IPS-11a (cell line): ENCODE measurements at regions not wholly inside any gene's neighbourhood (a gene's known extent, or its start where the extent isn't known, plus 50 kb on each side); places are given as distances from the start of the nearest gene placed in this dataset.

Experiments used
- H3K4me3 ChIP-seq: one replicate; pipeline ENCODE4 v1.5.1; 2013; ENCODE audit warnings: low read depth, low read length, control low read depth

DNA sequence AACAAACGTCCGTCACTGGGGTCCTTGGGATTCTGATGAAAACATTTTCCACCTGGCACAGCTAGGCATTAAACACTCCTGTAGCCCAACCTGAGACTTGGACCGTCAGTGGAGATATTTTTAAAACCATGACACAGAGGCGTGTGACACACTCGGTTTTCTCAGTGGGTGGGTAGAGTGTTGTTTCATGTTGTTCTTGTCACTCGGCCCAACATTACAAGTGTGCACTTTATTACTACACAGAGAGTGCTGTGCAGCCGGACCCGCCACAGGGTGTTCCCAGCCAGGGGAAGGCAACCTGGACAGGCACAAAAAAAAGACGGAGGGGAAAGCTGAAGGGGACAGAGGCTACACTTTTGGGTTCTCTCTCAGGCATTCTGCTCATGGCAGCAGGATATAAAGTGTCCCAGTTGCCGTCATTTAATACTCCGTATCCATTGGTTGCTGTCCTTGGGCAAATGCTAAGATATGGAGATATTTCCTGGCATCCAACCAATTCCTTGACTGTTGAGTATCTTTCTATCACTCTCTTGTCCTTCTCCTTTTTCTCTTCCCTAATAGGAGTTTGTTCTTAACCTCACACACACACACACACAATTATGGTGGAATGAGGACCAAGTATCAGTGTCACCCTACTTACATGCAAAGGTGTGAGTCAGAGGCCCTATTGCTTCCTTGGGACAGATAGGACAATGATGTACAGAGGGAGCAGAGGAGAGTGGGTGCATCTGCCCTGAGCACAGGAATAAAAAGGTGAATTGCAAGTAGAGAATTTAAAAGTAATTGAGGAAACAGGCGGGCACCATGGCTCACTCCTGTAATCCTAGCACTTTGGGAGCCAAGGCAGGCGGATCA is 154.1 kb upstream of the SOX9 start:
- no peak overlapping the region for H3K4me3 ChIP-seq

DNA sequence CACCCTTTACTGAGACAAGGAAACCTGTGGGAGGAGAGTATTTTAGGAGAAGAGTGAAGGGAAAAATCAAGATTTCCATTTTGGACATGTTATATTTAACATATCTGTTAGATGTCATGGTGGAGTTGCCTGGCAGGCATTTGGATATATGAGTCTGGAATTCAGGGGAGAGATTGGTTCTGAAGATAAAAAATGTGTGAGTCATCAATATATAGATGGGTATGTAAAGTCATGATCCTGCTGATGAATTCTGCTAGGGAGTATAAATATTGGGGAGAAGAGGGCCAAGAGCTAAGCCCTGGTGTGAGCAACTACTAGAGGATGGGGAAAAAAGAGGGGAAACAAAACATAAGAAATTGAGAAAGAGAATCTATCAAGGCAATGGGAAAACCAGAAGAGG is 151.3 kb upstream of the SOX9 start:
- no peak overlapping the region for H3K4me3 ChIP-seq

DNA sequence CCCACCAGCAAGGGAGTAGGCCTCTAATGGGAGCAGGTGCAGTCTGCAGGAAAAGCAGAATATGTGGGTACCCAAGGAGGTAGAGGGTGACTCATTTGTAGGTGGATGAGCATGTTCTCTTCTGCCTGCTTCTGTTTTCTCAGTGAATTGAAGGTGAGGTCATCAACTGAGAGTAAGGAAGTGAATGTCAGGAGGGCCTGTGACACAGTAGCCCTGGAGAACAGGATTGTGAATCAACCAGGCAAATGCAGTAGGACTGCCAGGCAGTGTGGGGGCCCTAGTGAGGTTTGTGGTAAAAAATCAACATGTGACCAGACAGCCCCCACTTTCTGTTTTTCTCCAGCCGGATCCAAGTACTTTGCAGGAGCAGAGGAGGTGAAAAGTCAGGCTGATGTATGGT is 150.5 kb upstream of the SOX9 start:
- no peak overlapping the region for H3K4me3 ChIP-seq

DNA sequence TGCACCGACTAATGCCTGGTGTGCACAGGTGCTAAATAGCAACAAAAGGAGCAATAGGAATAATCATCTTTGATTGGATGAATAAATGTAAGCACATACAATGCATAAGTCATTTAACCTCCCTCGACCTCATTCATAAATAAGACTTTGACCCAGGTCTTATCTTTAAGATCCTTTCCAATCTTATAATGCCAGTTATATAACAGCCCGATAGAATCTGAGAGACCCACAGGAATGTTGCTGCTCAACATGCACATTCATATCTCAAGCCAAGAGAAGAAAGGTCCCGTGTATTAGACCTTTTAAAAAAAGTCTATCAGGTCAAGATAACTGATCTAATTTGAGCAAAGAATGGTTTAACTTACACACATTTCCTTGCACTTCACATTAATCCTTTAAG is 146.8 kb upstream of the SOX9 start:
- no peak overlapping the region for H3K4me3 ChIP-seq

DNA sequence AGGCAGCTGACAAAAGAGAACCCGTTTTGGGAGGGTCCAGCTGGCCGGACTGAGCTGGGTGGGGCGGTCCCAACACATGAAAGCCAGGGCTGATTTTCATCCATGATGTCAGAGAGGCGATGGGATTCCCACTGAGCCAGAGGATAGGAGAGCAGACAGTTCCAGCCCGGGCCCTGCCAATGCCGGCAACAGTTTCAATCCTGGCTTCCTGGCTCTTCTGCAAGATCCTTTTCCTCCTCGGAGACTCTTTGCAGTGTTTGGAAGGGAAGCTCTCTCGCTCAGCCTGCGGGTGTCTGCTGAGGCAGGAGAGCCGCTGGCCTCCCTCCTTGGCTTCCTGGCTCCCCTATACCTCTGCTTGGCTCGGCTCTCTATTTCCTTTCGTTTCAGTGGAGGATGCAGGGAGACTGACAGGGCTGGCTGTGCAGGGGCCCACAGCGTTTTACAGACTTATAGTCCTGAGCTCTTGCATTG is 145.5 kb upstream of the SOX9 start:
- H3K4me3 ChIP-seq = no peak overlapping the region

DNA sequence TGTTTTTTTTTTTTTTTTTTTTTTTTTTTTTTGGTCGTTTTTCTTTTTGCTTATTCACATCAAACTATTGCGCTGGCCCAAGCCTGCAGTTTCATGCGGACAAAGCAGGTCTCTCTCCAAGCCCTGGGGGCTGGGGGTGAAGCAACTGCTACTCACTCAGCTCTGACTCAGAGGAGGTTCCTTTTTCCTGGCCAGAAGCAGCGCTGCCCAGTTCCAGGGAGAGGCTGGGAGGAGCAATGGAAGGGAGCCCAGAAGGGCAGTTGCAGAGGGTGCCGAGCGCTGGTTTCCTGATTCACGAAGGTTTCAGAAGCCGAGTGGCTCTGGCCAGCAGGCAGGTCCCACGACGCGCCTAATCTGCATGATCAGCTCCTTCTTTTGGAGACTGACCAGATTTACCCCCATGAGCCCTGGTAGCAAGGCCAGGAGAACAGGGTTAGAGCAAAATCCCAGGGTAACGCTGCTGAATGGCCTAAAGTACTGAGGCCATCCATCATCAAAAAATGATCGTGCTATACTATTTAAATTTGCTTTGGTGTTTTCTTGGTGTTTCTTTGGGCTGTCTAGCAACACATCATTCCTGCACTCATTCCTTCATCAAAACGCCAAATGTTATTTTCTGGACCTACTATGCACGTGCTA is 144.7 kb upstream of the SOX9 start:
- no peak overlapping the region for H3K4me3 ChIP-seq

DNA sequence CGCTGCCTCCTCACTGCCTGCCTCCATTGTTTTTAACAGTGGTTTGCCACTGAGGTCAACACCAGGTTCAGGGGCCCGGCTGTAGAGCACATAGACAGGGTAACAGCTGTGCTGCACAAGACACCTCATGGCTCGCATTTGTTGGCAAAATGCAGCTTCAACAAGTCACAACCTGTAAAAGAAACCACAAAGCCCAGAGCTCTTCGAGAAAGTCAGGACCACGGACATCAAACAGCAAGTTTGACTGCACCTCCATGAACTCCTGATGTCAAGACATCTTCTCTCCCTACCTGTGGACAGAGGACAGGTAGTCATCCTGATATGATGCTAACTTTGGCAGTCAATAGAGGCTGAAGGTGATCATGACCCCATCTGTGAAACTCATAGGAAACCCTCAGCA is 142.4 kb upstream of the SOX9 start:
- H3K4me3 ChIP-seq = no peak overlapping the region

DNA sequence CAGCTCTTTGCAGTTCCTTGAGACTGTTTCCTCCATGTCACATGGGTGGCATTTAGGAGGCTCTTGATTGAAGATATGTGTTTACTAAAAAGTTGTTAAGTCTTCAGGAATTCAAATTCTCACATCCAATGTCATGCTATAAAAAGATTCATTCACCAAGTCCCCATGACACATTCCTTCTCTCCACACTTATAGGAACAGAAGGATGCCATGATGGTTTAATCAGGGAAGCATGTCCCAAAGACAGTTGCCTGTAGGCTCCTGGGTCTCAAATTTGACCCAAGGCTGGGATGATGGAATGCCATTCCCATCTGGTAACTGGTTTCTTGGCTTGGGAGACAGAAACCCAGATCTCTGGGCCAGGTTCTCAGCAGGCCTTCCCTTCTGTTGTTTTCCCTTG is 140.6 kb upstream of the SOX9 start:
- no peak overlapping the region for H3K4me3 ChIP-seq

DNA sequence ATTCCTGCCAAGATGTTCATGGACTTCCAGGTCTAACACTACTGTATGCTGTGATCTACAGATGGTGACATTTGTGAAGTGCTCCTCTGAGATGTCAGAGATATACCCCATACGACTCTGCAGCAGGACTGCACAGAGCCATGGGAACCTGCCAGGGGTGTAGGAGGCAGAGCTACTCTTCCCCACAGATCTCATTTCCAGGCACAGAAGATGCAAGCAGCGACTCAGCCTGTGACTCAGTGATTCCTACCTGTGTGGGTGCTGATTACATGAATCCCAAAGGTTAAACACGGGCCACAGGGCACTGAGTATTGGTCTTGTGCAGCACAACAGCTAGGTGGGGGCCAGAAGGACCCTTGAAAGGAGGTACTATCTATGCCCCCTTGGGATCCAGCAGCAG is 137.0 kb upstream of the SOX9 start:
- H3K4me3 ChIP-seq = no peak overlapping the region

DNA sequence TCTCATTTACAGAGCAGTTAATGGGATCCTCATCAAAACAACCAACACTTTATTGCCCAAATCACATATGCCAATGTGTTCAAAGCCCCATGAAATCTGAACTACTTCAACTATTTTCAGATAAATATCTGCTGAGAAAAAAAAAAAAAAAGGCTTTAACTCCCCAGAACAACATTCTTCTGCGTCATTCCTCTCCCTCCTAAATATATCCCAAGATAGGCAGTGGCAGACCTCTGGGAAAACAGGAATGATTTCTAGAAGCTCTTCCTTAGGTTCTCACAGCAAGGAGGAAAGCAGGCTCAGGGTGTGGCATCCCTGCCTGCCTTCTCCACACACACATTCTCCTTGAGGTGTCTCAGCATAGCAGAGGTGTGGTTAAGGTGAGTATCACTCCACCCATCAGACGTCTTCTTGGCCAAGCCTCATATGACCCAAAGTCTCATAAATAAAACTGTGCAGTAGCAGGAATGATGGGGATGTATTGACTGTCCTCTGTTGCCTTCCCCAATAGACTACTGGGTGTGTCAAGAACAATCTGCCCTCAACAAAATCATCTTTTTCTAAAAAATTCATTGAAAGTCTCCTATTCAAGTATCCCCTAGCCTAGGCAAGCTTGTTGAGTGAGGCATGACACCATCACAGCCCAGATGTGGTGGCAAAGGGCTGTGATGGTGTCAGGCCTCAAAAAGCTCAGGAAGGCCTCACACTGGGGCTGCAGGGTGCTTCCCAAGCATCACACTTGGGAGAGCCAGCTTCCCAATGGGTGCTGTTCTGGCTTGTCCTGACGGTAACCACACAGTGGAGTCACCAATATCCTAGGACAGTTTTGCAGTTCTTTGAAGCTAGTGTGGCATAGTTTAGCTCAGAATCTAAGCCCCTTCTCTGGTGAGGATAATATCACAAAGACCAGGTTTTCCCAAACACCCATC is 135.4 kb upstream of the SOX9 start:
- no peak overlapping the region for H3K4me3 ChIP-seq

DNA sequence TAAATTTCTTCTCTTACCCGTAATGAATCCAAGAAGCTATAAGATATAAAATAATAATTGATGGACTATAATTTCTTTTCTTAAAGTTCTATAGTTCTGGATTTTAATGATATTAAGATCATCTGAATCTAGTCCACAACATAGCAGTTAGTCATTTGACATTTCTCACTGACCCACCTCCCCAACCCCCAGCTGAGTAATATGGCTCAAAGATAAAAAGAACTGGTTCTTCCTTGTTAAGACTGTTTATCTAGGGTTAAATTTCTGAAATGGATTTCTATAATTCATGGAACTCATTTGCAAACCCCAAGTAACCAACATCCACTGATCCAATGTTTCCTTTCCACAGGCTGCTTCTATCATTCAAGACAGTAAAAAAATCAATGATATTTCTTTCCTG is 133.9 kb upstream of the SOX9 start:
- H3K4me3 ChIP-seq = no peak overlapping the region

DNA sequence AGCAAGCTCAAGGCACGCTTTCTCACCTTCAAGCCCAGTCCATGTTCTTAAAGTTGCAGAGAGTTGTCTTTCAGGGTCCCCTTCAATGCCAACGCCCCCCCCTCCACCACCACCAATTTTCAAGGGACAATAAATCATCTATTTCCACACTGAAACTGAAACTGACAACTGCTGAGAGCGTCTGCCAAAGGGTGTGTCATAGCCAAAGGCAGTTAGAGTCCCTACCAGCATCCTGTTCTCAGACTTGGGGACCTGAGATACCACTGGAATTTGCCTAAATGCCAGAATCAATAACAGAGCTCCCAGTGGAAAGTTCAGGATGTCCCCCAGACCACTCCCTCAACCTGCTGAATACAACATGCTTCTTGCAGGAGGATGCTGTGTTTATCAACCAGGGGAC is 133.2 kb upstream of the SOX9 start:
- no peak overlapping the region for H3K4me3 ChIP-seq

DNA sequence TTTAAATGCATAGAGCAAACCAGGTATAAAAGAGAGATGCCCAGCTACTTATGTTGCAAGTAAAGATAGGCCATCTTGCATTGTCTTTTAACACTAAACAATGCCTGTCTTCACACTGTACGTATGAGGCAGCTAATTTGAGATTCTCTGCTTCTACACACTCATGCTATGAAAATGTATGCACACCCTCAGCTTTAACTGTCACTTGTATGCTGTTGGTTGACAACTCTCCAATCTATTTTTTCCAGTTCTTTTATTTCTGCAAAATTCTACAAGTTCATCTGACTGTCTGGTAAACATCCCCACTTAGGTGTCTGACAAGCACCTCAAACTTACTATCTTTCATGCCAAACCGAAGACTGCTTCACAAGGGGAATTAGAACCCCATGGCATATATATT is 131.7 kb upstream of the SOX9 start:
- H3K4me3 ChIP-seq = no peak overlapping the region

DNA sequence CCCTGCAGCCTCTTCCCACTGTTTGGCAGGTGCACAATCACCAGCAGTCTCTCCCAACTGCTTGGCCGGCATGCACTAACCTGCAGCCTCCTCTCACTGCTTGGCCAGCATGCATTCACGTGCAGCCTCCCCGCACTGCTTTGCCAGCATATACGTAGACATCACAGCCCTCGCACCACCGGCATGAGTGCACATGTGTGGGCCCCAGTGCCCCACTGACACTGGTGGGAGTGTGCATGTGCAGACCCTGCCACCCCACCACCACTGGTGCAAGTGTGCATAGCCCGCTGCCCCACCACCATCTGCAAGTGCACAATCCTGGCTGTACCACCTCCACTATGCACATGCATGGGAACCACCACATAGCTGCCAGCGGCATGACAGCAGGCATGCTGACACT is 127.5 kb upstream of the SOX9 start:
- H3K4me3 ChIP-seq = no peak overlapping the region

DNA sequence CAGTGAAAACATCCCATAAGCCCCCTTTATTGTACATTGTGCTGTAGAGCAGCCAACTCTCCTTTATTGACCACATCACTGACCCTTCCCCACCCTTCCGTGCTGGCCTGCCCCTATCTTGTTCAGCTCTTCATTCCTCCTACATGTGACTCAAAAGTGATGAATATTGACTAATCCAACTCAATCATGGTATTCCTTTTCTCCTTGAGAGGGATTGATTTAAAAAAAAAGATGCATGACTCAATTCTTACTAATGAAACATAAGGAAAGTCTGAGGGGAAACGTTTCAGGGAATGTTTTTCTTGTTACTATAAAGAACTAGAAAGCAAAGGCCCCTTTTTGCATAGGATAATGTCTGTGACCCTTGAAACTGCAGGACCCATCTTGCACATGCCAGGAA is 125.2 kb upstream of the SOX9 start:
- H3K4me3 ChIP-seq = no peak overlapping the region

DNA sequence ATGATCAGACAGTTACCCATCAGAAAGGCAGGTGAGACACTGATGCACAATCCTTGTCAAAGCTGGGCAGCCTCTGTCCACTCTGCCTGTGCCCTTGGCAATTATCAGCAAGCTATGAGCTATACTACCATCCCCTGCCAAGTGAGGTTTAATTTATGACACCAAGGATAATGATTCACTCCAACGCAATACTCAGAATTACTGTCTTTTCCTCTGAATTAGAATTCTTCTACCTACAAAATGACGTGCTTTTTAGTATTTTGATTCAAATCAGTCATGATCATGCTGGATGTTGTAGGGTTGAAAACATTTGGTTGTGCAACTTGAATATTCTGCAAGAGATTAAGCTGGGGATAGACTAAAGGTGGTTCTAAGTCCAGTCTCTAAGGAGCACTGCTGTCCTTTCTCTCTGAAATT is 116.8 kb upstream of the SOX9 start:
- no peak overlapping the region for H3K4me3 ChIP-seq

DNA sequence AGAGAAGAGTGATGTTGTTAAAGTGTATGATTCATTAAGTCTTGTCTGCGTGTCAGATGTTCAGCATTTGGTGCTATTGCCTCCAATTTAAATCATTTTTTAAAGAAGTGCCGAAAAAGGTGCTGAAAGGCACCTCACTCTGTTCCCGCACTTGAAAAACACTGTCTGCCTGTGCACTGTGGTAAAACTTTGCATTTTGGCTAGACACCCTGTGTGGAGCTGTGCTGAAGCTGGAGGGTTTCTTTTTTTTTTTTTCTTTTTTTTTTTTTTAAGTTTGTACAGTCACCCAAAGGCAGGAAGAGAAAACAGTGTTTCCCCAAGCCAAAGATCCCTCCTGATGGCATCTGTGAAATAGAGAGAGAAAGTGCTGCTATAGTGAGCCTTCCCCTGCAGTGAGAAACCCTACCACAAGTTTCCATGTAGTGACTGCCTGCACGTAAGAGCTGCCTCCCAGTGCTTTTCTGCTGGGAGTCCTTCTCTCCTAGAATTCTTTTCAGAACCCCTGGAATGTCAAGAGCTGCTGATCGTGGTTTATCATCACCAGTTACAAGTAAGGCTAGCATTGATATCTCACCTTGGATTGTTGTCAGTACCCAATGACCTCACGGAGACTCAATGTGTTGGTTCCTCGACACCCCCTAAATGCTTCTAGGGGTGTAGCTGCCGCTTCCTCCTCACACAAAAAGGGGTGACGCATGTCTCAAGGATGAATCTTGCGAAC is 116.0 kb upstream of the SOX9 start:
- no peak overlapping the region for H3K4me3 ChIP-seq

DNA sequence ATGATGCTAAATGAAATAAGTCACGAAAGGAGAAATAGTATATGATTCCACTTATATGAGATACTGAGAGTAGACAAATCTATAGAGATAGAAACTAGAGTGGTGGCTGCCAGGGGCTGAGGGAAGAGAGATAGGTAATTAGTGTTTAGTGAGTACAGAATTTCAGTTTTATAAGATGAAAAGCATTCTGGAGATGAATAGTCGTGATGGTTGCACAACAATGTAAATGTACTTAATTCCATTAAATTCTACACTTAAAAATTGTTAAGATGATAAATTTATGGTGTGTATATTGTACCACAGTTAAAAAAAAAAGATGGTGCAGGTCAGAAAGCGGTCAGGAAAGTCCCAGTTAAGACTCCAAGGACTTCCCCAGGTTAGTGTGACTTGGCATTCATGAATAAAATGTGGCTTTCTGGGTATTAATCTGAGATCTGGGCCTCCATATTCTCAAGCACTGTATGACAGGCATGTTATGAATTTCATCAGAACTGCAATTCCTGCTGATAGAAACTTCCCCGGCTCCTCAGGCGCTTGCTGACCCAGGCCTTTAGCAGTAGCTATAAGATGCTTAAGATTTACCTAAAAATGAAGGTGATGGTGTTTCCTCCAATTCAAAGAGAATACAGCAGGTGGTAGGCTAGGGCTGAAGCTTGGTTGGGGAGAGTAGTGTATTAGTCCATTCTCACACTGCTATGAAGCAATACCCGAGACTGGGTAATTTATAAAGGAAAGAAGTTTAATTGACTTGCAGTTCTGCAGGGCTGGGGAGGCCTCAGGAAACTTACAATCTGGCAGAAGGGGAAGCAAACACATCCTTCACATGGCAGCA is 115.3 kb upstream of the SOX9 start:
- H3K4me3 ChIP-seq = no peak overlapping the region

DNA sequence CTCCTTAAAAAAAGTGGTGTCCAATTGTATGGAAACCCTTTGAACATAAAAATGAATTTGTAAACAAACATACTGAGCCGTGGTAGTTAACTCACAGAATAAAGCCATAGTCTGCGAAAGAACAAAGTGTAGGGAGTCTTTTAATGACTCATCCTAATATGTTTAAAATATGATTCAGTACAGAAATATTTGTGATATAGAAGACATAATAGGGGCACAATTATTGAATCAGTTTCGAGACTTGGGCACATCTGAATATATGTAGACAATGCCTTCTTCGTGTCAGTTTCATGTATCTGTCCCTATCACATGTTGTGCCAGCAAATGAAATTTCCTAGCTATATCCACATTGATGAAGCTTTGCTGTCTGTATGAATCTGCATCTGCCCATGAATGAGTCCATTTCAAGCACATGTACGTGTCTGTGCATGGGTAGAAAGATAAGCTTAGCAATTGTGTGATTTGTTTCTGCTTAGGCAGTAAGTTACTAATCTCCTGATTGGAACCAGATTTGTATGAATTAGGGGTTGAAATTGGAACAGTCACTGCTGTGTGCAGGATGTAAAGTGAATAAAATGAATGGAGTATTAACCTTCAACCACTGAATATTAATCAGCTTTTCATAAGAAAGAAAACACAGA is 112.5 kb upstream of the SOX9 start:
- no peak overlapping the region for H3K4me3 ChIP-seq

DNA sequence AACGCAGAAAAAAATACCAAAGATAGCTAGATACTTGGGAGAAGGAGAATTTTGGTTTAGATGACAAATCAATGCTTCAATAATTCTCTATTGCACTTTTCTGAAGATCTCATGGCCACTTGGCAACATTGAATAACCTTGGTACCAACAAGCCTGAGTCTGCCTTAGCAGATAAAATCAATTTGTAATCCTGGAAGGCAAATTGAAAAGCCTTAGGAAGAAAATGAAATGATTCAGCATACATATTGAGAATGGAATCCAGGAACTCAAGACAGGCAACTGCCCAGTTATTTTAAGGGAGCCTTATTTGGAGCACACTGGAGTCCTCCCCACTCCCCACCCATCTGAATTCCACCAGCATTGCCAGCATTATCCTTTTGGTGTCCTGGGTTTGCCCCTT is 109.3 kb upstream of the SOX9 start:
- no peak overlapping the region for H3K4me3 ChIP-seq
